SH-SY5Y (cell line): ENCODE measurements at regions not wholly inside any gene's neighbourhood (a gene's known extent, or its start where the extent isn't known, plus 50 kb on each side); places are given as distances from the start of the nearest gene placed in this dataset.

Source experiments
- GATA2 ChIP-seq: IDR thresholded peaks from 2 replicates; pipeline ENCODE4 v1.6.1; 2011; ENCODE audit warnings: mild to moderate bottlenecking, low read depth, low read length
- GATA3 ChIP-seq: IDR thresholded peaks from 2 replicates; pipeline ENCODE4 v1.6.1; 2011; ENCODE audit warnings: low read depth, mild to moderate bottlenecking, low read length, moderate library complexity

- TF ChIP-seq GATA3 (no peak), GATA2 (no peak)
These were observed 78.1 kb upstream of the LAPTM4A start for GRCh38 chr2:20129331-20130159.
